ENCODE measurements at regions not wholly inside any gene's neighbourhood (a gene's known extent, or its start where the extent isn't known, plus 50 kb on each side); places are given as distances from the start of the nearest gene placed in this dataset.
"Not testable (repeated sequence)": the region's sequence is repeated elsewhere in the genome, so short reads cannot be mapped to it uniquely, and the experiment has no call there.

DNA sequence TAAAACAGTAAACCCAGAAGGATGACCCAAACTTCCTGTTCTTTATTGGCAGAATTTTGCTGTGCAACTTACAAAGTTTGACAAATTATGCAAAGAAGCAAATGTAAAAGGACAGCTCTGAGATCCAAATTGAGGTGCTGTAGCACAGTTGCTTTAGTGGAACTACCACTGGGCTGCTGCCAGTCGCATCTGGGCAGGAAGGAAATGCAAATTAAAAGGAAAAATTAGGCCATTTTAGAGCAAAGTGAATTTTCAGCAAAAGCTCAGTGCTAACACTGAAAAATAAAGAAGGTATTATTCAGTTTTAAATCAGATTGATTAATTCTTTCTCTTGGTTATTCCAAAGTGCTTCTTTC lies 104.5 kb downstream of the ZMAT3 start:
- no peak for DNase-seq (ENCODE audit: low read depth in 2 of 2)

DNA sequence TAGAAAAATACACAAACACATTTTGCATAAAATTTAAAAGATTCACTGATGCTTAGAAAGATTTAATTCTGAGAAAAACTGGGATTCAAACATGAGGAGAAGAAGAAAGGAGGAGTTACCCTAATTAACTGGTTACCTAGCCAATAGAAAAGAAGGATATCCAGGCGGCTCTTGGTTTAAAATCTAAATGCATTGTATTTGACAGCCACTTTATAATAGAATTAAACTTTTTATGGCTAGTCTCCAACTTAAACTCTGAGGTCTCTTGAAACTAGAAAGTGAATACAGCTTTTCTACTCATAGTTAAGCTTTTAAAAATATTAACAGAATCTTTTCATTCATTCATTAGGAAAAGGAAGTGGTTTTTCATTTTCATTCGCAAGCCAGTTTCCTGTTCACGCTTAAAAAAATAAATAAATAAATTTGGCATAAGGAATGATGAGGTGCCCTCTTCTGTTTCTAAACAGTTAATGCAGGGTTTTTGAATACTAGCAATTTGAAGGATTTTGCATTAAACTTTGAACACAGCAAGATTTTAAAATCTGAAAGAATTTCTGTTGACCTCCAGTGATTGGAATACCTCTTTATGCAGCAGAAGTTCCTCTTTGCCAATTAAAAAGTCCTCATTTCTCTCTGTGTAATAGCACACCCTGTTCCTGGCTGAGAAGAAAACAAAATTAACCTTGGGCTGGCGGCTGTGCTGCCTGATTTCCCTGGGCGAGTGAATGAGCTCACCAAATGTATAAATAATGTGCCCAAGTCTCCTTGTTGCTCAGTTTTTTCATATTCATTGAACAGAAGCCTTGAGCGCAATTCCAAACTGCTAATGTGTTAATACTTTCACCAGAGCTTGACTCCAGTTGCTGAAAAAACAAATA lies 105.1 kb downstream of the ZMAT3 start:
- DNase-seq (ENCODE audit: low read depth in 2 of 2), result peak; percentile 5 to 10

DNA sequence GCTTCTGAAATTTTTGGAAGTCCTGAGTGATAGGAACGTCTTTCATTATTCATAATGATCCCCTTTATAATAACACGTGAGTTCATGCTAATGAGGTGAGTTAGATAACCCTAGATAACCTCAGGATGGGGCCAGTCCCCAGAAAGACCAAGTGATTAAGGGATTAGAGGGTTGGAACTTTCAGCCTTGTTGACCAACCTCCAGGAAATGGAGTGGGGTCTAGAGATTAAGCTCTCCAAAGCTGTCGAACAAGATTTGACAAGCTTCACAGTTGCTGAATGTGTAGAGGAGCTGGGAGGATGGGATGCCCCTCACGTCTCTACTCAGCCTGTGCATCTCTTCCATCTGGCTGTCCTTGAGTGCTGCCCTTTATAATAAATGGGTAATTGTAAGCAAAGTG lies 107.1 kb downstream of the ZMAT3 start:
- no peak for DNase-seq (ENCODE audit: low read depth in 2 of 2)

DNA sequence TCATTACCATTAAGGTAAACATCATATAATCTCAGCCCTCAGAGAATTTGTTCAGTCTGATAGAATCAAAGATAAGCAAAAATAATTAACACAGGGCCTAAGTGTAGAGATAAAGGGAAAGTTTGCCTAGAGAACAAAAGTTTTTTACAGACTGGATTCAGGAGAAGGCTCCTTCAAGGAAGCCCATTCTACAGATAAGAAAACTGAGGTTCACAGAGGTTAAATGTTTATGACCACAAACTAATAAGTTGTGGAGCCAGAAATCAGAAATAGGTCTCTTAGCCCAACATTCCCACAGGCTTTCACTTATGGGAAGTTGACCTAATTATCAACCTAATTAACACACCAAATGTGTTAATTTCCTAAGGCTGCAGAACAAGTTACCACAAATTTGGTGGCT lies 110.7 kb downstream of the ZMAT3 start:
- DNase-seq (ENCODE audit: low read depth in 2 of 2), result no peak

DNA sequence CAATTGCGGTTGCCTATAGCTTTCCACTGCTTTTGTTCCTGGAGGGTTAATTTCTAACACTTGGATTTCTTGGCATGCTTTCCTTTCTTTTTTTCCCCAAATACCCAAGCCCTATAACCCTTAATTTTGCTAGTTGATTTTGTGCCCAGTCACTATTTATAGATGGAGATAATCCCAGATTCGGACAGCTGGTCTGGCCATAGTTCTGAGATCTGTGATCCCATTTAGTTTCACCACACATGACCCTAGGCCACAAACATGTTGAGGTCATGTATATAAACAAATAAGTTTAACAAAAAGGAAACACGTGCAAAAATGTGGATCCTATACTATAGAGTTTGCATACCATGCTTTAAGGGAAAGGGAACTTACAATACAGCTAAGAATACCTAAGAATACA lies 111.4 kb downstream of the ZMAT3 start:
- no peak for DNase-seq (ENCODE audit: low read depth in 2 of 2)

DNA sequence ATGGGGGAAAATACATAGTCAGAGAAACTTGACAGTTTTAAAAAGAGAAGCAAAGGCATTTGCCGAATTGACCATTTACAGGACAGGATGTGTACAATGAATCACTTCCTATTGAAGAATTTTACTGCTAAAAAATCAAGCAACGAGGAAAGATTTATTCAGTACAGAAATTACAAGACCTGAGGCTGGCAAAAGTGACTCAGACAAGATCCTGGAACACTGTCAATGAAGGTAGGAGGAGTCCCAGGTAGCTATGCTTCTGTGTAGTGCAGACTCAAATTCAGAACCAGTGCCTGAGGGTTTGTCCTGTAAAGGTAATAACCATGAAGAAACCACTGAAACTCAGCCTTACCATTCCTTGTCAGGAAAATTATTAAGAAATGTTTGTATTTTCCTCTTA lies 120.9 kb downstream of the ZMAT3 start:
- no peak for DNase-seq (ENCODE audit: low read depth in 2 of 2)

DNA sequence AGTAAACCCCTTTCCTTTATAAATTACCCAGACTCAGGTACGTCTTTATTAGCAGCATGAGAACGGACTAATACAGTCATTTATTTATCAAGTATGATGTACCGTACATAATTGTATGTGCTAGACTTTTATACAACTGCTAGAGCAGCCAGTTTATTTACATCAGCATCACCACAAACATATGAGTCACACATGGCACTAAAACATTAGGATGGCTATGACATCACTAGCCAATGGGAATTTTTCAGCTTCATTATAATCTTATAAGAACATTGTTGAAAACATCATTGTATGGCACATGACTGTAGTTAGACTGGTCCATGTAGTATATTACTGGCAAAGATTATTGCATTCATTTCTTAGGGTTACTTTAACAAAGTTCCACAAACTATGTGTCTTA lies 121.7 kb downstream of the ZMAT3 start:
- no peak for DNase-seq (ENCODE audit: low read depth in 2 of 2)

DNA sequence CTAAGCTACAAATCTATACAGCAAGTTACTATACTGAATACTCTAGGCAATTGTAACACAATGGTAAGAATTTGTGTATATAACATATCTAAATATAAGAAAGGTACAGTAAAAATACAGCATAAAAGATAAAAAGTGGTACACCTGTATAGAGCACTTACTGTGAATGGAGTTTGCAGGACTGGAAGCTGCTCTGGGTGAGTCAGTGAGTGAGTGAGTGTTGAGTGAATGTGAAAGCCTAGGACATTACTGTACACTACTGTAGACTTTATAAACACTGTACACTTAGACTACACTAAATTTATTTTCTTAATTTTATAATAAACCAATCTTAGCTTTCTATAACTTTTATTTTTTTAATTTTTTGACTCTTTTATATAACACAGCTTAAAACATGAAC lies 123.1 kb downstream of the ZMAT3 start:
- DNase-seq (ENCODE audit: low read depth in 2 of 2), result no peak

DNA sequence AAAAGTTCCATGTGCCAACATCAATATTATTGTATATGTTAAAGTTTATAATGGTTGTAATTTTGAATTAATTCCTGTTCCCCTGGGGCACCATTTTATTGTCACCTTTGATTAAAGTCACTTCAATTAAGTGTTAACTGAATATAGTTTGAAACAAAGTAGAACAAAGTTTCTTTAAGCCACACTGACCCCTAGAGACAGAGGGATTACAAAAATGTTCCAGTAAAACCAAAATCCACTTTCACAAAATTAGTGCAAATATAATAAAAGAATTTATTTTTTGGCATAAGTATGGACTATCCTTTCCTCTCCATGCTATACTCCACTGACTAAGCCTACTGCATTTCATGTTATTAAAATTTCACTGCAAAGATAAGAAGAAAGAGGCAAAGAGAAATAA lies 123.9 kb downstream of the ZMAT3 start:
- no peak for DNase-seq (ENCODE audit: low read depth in 2 of 2)

DNA sequence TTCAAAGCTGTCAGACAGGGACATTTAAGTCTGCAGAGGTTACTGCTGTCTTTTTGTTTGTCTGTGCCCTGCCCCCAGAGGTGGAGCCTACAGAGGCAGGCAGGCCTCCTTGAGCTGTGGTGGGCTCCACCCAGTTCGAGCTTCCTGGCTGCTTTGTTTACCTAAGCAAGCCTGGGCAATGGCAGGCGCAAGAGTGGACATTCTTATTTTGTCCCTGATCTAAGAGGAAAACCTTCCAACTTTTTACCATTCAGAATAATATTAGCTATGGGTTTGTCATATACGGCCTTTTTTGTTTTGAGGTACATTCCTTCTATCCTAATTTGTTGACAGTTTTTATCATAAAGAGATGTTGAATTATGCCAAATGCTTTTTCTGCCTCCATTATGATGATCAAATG lies 129.3 kb downstream of the ZMAT3 start:
- not testable (repeated sequence) for DNase-seq (ENCODE audit: low read depth in 2 of 2)

DNA sequence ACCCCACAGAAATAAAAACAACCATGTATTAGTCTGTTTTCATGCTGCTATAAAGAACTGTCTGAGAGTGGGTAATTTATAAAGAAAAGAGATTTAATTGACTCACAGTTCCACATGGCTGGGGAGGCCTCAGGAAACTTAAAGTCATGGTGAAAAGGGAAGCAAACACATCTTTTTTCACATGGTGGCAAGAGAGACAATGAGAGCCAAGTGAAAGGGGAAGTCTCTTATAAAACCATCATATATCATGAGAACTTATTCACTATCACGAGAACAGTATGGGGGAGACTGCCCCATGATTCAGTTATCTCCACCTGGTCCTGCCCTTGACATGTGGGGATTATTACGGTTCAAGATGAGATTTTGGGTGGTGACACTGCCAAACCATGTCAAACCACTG lies 141.5 kb downstream of the ZMAT3 start:
- no peak for DNase-seq (ENCODE audit: low read depth in 2 of 2)

DNA sequence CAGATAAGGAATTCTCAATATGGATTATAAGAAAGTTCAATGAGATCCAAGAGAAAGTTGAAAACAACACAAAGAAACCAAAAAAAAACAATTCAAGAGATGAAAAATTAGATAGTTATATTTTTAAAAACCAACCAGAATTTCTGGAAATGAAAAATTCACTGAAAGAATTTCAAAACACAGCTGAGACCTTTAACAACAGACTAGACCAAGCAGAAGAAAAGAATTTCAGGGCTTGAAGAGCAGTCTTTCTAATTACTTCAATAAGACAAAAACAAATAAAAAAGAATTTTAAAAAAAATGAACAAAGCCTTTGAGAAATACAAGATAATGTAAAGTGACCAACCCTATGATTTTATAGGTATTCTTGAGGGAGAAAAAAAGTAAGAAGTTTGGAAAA lies 155.4 kb downstream of the ZMAT3 start:
- DNase-seq (ENCODE audit: low read depth in 2 of 2), result no peak

DNA sequence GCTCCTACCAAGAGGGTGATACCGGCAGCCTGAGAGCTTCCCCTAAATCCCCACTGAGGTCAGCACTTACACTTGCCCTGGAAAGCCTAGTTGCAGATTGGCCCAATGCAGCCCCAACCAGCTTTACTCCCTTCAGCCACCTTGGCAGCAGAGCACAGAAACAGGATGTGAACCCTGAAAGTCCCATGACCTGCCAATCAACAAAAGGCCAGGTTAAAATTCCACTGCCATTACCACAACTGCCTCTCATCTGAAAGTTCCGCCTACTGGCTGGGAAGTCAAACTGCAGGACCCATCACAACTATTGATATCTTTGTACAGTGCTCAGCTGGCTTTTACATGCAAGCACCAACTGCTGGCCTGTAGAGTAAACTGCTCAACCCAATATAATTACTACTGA lies 156.2 kb downstream of the ZMAT3 start:
- DNase-seq (ENCODE audit: low read depth in 2 of 2), result no peak

DNA sequence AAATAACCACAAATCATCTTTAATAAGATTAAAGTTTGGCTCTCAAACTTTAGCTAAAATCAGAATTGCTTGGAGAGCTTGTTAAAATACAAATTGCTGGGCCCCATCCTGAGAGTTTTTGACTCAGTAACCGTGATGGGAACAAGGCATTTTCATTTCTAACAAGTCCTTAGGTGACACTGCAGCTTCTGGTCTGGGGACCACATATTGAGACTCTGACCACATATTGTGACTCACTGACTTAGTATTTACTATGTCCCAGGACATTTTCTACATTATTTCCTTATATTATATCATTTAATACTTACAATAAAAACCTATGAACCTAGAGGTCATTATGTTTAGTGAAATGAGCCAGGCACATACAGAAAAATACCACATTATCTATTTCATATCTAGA lies 164.5 kb downstream of the ZMAT3 start:
- no peak for DNase-seq (ENCODE audit: low read depth in 2 of 2)

DNA sequence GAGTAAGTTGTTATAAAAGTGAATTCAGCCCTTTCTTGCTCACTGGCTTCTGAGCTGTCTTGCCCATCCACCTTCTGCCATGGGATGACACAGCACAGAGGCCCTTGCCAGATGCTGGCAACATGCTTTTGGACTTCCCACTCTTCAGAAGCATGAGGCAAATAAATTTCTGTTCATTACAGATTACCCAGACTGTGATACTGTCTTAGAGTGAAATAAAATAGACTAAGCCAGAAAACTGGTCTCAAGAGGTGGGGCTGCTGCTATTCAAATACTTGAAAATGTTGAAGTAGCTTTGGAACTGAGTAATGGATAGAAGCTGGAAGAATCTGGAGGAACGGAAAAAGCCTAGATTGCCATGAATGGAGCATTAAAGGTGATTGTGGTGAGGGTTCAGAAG lies 170.4 kb downstream of the ZMAT3 start:
- no peak for DNase-seq (ENCODE audit: low read depth in 2 of 2)

DNA sequence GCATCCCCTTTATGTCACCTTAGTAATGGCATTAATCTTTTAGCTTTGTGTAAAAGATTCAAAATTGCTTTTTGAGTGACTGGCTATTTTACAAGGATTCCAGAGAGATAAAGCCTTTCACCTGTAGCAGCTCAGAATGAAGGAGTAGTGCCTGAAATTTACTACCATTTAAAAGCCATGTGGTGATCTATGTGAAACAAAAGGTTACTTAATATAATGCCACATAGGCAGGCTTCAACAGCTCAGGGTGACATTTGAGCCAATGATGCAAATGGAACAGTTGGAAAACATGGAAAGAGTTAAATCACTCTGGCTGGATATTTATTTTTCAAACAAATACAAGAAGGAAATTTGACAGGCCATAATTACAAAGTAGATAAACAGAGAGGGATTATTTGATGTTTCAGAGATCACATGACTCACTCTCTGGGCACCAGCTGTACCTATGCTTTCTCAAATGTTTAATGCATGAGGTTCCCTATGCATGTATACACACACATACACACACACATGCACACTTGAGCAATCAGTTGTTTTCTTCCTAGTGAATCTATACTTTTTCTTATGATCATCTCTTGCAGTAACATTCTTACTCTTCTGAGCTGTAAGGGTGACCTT lies 171.5 kb downstream of the ZMAT3 start:
- DNase-seq (ENCODE audit: low read depth in 2 of 2), result no peak

DNA sequence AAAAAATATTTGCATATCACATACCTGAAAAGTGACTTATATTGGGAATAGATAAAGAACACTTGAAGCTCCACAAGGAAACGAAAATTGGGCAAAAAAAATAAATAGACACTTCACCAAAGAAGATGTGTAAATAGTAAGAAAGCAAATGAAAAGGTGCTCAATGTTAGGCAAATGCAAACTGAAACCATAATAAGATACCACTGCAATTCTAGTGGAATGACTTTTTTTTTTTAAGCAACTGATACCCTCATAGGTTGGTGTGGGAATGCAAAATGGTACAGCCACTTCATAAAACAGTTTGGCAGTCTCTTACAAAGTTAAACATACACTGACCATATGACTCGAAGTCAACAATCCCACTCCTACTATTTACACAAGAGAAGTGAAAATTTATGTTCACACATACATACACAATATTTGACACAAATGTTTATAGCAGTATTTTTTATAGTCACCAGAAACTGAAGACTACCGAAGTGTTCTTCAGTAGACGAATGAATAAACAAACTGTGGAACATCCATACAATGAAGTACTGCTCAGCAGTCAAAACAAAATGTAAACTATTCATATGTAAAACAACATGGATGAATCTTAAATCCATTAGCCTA lies 176.3 kb downstream of the ZMAT3 start:
- DNase-seq (ENCODE audit: low read depth in 2 of 2), result no peak
